ENCODE measurements at regions not wholly inside any gene's neighbourhood (a gene's known extent, or its start where the extent isn't known, plus 50 kb on each side); places are given as distances from the start of the nearest gene placed in this dataset.
"Not testable (repeated sequence)": the region's sequence is repeated elsewhere in the genome, so short reads cannot be mapped to it uniquely, and the experiment has no call there.

DNA sequence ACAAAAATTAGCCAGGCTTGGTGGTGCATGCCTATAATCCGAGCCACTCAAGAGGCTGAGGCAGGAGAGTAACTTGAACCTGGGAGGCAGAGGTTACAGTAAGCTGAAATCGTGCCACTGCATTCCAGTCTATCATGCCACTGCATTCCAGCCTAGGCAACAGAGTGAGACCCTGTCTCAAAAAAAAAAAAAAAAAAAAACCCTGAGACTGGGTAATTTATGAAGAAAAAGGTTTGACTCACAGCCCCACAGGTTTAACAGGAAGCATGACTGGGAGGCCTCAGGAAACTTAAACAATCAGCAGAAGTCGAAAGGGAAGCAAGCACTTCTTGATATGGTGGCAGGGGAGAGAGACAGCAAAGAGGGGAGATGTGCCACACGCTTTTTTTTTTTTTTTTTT is 123.2 kb downstream of the GXYLT1 start:
- 76% methylated on average over 4 of the region's 4 CpGs for WGBS
- DNase-seq (ENCODE audit: low spot score), result no peak

DNA sequence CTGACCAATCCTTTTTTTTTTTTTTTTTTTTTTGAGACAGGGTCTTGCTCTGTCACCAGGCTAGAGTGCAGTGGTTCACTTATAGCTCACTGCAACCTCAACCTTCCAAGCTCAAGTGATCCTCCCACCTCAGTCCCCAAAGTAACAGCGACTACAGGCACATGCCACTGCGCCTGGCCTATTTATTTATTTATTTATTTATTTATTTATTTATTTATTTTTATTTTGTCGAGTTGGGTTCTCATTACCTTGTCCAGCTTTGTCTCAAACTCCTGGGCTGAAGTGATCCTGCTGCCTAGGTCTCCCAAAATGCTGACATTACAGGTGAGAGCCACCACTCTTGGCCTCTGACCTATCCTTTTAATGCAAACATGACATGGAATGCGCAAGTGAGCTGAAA is 124.4 kb downstream of the GXYLT1 start:
- DNase-seq (ENCODE audit: low spot score), result no peak
- Histone ChIP-seq H3K9me3 (no peaks in the 10 kb centered on the region), H3K27ac (no peak overlapping the region), H3K4me1 (replicated peaks) (no peaks in the 10 kb centered on the region), H3K4me3 (no peak overlapping the region), H3K27me3 (replicated peaks; ENCODE audit: insufficient read depth) (no peaks in the 10 kb centered on the region), H3K36me3 (no peaks in the 10 kb centered on the region)
- 98% methylated on average over 4 of the region's 4 CpGs for WGBS
- intact Hi-C loops (cut with DNase I), result loop anchor here (5.0 to 10.0 kb wide), 2 partner anchors 335 to 1073 kb away; no protein-coding TSS in a partner anchor
- TF ChIP-seq, protein P1, sequence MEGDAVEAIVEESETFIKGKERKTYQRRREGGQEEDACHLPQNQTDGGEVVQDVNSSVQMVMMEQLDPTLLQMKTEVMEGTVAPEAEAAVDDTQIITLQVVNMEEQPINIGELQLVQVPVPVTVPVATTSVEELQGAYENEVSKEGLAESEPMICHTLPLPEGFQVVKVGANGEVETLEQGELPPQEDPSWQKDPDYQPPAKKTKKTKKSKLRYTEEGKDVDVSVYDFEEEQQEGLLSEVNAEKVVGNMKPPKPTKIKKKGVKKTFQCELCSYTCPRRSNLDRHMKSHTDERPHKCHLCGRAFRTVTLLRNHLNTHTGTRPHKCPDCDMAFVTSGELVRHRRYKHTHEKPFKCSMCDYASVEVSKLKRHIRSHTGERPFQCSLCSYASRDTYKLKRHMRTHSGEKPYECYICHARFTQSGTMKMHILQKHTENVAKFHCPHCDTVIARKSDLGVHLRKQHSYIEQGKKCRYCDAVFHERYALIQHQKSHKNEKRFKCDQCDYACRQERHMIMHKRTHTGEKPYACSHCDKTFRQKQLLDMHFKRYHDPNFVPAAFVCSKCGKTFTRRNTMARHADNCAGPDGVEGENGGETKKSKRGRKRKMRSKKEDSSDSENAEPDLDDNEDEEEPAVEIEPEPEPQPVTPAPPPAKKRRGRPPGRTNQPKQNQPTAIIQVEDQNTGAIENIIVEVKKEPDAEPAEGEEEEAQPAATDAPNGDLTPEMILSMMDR (IDR thresholded peaks at IDR 0.05), result no peak
- no peak for TF ChIP-seq POLR2A (IDR thresholded peaks at IDR 0.05)
- TF ChIP-seq POLR2AphosphoS5 (IDR thresholded peaks at IDR 0.05), result no peak

More for the DNA sequence above, 123.2 kb downstream of the GXYLT1 start:
- H3K36me3 ChIP-seq, result no peaks in the 10 kb centered on the region
- H3K27me3 ChIP-seq (replicated peaks; ENCODE audit: insufficient read depth), result no peaks in the 10 kb centered on the region
- intact Hi-C loops (cut with DNase I), result loop anchor here (5.0 to 10.0 kb wide), 2 partner anchors 337 to 1074 kb away; no protein-coding TSS in a partner anchor
- no peaks in the 10 kb centered on the region for H3K9me3 ChIP-seq
- no peaks in the 10 kb centered on the region for H3K4me1 ChIP-seq (replicated peaks)
- TF ChIP-seq, protein P1 (IDR thresholded peaks at IDR 0.05), result no peak
- TF ChIP-seq POLR2AphosphoS5 (IDR thresholded peaks at IDR 0.05) (no peak), POLR2A (IDR thresholded peaks at IDR 0.05) (no peak)
- H3K27ac ChIP-seq, result no peak overlapping the region
- no peak overlapping the region for H3K4me3 ChIP-seq

DNA sequence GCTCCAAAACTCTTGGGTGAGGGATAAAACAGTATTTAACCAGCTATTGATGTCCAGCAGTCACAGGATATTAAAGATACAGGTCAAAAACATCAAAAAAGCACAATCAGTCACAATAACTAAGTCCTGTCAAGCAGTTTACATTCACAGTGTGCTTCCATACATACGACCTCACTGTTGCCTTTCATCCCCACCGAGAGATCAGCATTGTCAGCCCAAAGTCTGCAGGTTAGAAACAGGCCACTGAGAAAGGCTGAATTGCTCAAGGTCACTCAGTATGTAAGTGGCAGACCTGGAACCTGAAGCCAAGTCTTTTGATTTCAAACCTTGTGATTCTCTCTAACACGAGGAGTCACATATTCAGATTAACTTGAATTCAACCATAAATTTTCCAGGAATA is 124.9 kb downstream of the GXYLT1 start:
- H3K36me3 ChIP-seq, result no peaks in the 10 kb centered on the region
- 62% methylated on average over 3 of the region's 3 CpGs for WGBS
- no peak for DNase-seq (ENCODE audit: low spot score)
- intact Hi-C loops (cut with DNase I), result loop anchor here (5.0 to 10.0 kb wide), 2 partner anchors 335 to 1072 kb away; no protein-coding TSS in a partner anchor
- H3K27ac ChIP-seq, result no peak overlapping the region
- TF ChIP-seq POLR2AphosphoS5 (IDR thresholded peaks at IDR 0.05) (no peak), POLR2A (IDR thresholded peaks at IDR 0.05) (no peak)
- TF ChIP-seq, protein P1 (IDR thresholded peaks at IDR 0.05), result no peak
- H3K4me3 ChIP-seq, result no peak overlapping the region
- no peaks in the 10 kb centered on the region for H3K4me1 ChIP-seq (replicated peaks)
- H3K9me3 ChIP-seq, result no peaks in the 10 kb centered on the region
- H3K27me3 ChIP-seq (replicated peaks; ENCODE audit: insufficient read depth), result no peaks in the 10 kb centered on the region

DNA sequence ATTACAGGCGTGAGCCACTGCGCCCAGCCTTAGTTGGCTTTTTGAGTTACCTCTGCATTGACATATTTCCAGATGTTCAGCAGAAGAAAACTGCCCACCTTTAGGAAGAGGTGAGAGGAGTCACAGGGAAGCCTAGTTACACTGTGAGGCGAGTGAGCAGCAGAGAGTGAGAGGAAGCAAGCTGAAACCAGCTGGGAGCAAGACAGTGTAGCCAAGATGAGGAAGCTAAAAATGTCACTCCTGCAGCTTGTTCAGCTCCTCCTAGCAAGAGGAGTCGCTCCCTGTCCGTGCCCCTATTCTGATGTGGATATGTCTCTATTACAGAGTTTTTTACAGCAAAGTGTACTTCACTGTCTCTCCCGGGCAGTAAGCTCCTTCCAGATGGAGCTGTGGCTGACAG is 127.6 kb downstream of the GXYLT1 start:
- Histone ChIP-seq H3K36me3 (no peaks in the 10 kb centered on the region), H3K27me3 (replicated peaks; ENCODE audit: insufficient read depth) (no peaks in the 10 kb centered on the region), H3K9me3 (no peaks in the 10 kb centered on the region), H3K4me3 (no peak overlapping the region), H3K4me1 (replicated peaks) (no peaks in the 10 kb centered on the region), H3K27ac (no peak overlapping the region)
- intact Hi-C loops (cut with DNase I), result no loop called here
- DNase-seq (ENCODE audit: low spot score), result no peak
- WGBS, result 65% methylated on average over 6 of the region's 6 CpGs
- TF ChIP-seq POLR2AphosphoS5 (IDR thresholded peaks at IDR 0.05) (no peak), POLR2A (IDR thresholded peaks at IDR 0.05) (no peak)
- TF ChIP-seq, protein P1 (IDR thresholded peaks at IDR 0.05), result no peak

DNA sequence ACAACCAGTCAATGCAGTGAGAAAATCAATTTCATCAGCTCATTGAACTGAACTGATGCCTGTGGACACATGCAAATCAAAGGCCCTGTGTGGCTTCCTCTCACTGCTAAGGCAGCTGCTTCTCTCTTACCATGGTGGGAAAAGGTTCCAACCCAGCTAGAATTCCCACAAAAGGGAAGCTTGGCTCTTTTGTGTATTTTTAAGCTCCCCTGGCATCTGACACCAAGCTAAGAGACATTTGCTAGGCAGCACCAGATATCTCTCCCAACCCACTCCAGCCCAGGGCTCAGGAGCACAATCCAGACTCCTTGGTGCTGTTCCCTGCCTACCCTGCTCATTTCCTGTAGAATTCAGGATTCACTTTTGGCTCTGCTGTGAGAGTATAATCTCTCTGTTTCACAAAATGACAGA is 129.6 kb downstream of the GXYLT1 start:
- H3K4me1 ChIP-seq (replicated peaks), result no peaks in the 10 kb centered on the region
- no peaks in the 10 kb centered on the region for H3K9me3 ChIP-seq
- H3K4me3 ChIP-seq, result no peak overlapping the region
- no peak for TF ChIP-seq POLR2A (IDR thresholded peaks at IDR 0.05)
- TF ChIP-seq, protein P1 (IDR thresholded peaks at IDR 0.05), result no peak
- no peak for TF ChIP-seq POLR2AphosphoS5 (IDR thresholded peaks at IDR 0.05)
- H3K27ac ChIP-seq, result no peak overlapping the region
- DNase-seq (ENCODE audit: low spot score), result no peak
- no peaks in the 10 kb centered on the region for H3K27me3 ChIP-seq (replicated peaks; ENCODE audit: insufficient read depth)
- intact Hi-C loops (cut with DNase I), result no loop called here
- H3K36me3 ChIP-seq, result no peaks in the 10 kb centered on the region

DNA sequence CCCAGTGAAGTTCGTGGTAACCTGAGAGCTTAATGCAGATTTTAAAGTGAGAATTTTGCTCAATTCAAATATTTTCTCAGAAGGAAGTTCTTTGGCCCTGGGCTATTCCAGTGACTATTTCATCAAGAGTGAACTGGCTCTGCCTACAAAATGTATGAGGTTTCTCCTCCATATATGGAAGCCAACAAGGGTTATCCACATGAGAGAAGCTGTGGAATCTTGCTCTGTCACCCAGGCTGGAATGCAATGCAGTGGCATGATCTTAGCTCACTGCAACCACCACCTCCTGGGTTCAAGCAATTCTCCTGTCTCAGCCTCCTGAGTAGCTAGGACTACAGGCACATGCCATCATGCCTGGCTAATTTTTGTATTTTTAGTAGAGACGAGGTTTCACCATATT is 132.2 kb downstream of the GXYLT1 start:
- 61% methylated on average over 2 of the region's 2 CpGs for WGBS
- H3K9me3 ChIP-seq; H3K4me1 ChIP-seq (replicated peaks); DNase-seq (ENCODE audit: low spot score); H3K4me3 ChIP-seq; intact Hi-C loops (cut with DNase I); H3K27me3 ChIP-seq (replicated peaks; ENCODE audit: insufficient read depth); H3K27ac ChIP-seq; H3K36me3 ChIP-seq: not testable (repeated sequence)
